MM.1S (cell line): ENCODE measurements at regions not wholly inside any gene's neighbourhood (a gene's known extent, or its start where the extent isn't known, plus 50 kb on each side); places are given as distances from the start of the nearest gene placed in this dataset.

Source experiments
- CTCF ChIP-seq: fragments of 300-600 bp; sonication (generic); IDR thresholded peaks from 2 replicates; pipeline ENCODE4 v1.5.1; 2016; ENCODE audit warnings: antibody characterized with exemption, low read length, mixed read lengths
- EZH2 ChIP-seq: fragments of 300-600 bp; sonication (generic); optimal IDR thresholded peaks from 2 replicates; pipeline ENCODE3; 2017; ENCODE audit warnings: low read depth, mild to moderate bottlenecking, antibody characterized with exemption, low read length, mixed read lengths
- EZH2phosphoT487 ChIP-seq: fragments of 300-600 bp; sonication (generic); IDR thresholded peaks from 2 replicates; pipeline ENCODE4 v1.6.1; 2018; ENCODE audit warnings: antibody characterized with exemption, low read length

GRCh38 chr21:14889080-14889810 is 175.6 kb downstream of the NRIP1 start:
- TF ChIP-seq CTCF, result no peak
- TF ChIP-seq EZH2phosphoT487, result no peak
- no peak for TF ChIP-seq EZH2
